Ramos (cell line): ENCODE measurements at regions not wholly inside any gene's neighbourhood (a gene's known extent, or its start where the extent isn't known, plus 50 kb on each side); places are given as distances from the start of the nearest gene placed in this dataset.

Experiments
- in situ Hi-C: fragments of 300-500 bp; cut with MboI; formaldehyde crosslinking; loops from one replicate; pipeline ENCODE4 v1.14.3; 2022; ENCODE audit warnings: low sequenced_read_pairs; ENCODE audit not compliant: unreplicated experiment

GRCh38 chr5:74184649-74185048 is 455.9 kb downstream of the ENC1 start:
- in situ Hi-C loops = no loop called here

- in situ Hi-C loops = no loop called here
Measured at GRCh38 chr5:74183041-74183440, 457.5 kb downstream of the ENC1 start.

GRCh38 chr5:74182603-74183002 is 457.9 kb downstream of the ENC1 start:
- in situ Hi-C loops = no loop called here

GRCh38 chr5:74179701-74180100 is 460.8 kb downstream of the ENC1 start:
- in situ Hi-C loops = no loop called here

DNA sequence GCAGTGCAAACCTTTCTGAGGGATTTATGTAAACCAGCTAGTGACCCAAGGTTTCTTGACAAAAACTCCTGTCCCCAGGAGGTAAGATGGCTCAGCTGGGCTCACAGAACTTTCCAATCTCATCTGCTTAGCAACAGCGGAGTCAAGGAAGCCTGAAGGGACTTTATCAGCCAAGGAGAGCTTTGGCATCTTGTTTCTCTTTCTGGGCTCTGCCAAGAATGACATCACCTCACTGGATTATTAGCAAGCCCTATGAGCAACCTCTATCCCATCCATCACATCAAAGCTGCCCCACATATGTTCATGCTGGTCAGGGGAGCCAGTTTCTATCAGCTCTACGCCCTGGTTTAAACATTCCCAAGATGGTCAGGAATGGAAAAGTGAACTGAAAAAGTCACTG is 461.3 kb downstream of the ENC1 start:
- in situ Hi-C loops = no loop called here

- in situ Hi-C loops = no loop called here
Measured at GRCh38 chr5:74177961-74178360, 462.6 kb downstream of the ENC1 start.

DNA sequence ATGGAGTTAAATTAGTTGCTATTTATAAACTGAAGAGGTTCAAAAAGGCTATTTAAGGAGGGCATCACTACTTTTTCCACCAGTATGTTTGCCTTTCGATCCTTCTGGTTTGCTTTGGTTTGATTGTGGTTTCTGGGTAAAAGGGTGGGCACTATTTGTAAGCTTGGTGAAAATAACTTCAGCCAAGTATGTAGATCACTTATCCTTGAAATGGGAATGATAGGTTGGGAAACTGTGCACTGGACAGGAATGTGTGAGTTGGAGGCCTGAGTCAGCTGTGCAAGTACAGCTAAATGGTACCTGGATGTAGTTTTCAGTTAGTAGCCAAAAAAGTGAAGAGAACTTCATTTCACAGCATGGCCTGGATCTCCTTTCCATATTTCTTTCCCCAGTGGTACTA is 466.2 kb downstream of the ENC1 start:
- in situ Hi-C loops = no loop called here

DNA sequence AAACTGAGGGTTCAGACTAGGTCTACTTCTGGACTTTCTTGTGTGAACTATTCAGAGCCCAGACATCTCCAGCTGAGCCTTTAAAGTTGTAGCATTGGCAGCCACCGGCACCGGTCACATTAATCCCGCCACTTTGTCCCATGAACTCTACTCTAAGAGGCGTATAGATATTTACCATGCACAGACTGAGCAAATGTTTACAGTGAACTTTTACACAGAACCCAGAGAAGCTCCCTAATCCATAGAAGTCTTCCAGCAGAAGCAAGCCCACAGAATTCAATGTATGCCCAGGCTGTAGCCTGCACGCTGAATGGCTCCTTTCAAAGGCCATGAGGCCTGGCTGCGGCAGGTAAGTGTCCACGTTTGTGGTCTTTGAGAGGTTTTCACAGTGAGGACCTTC is 466.9 kb downstream of the ENC1 start:
- in situ Hi-C loops = no loop called here

GRCh38 chr5:74173241-74173640 is 467.3 kb downstream of the ENC1 start:
- in situ Hi-C loops = no loop called here

- in situ Hi-C loops = no loop called here
Measured at GRCh38 chr5:74169701-74170100, 470.8 kb downstream of the ENC1 start.

DNA sequence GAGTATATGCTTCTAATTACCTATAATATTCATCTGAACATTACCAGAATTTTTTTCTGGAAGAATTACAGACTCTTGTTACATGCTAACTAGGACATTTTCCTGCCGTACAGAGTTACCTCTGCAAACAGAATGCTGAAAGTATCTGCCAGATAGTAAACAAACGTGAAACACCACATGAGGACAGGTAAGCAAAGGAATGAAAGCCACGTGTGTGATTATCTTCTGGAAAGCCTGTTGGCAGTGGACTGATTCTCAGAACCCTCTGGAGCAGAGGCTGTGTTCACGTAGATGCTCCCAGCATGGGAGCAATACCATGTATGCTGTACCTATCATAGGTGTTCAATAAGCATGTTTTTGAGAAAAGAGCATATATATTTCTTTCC is 472.6 kb downstream of the ENC1 start:
- in situ Hi-C loops = no loop called here

- in situ Hi-C loops = no loop called here
Measured at GRCh38 chr5:74167206-74167929, 473.2 kb downstream of the ENC1 start.

DNA sequence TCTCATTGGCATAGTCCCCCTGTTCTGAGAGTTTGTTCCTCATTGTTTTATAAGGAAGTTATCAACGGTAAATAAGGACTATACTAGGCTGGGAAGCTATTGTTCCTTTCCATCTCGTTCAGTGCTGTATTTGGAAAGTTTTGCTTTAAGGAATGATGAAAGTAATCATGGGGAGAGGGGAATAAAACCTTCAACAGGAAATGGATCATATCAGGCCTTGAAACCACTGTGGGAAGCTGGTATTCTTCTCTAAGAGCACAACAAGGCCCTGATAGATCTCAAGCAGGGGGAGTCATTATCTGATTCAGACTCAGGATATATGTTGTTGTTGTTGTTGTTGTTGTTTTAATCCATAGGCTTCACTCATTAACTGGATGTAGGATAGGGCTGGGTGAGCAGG is 474.5 kb downstream of the ENC1 start:
- in situ Hi-C loops = no loop called here

DNA sequence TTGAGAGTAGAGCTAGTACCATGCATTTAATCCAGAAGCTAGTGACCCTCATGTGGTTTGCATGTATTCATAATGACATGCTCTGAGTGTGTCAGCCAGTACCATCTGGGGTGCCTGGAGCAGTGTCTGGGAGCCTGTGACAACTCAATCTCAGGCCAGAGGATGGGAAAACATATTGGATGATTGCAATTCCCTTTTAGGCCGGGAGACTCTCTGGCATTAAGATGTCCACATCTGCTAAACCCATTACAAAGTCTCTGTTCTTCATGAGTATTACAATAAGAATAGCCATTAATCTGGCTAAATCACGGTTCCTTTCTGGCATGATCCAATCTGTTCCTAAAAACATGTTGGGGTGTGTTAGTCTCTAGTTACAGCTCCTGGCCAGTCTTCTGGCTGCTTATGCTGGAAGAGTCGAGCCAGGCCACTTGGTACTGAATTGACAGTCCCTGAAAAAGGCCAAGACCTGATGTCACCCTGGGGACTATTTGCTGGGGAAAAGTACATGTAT is 475.7 kb downstream of the ENC1 start:
- in situ Hi-C loops = no loop called here

- in situ Hi-C loops = no loop called here
Measured at GRCh38 chr5:74162524-74162923, 478.0 kb downstream of the ENC1 start.

DNA sequence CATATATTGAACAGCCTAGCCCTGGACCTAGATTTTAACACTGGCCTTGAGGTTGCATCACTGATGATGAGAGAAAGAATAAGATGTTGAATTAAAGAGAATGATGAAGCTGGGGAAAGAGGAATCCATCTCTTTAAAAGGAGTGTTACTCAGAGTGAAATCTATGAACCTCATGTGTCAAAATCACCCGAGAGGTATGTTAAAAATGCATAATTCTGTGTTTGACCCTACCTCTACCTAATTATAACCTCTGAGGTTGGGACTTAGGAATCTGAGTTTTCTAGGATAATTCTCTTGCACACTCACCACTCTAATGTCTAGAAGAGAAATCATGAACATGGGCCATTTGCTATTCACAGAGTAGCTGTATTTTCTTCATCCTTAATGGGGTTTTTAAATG is 479.4 kb downstream of the ENC1 start:
- in situ Hi-C loops = no loop called here

DNA sequence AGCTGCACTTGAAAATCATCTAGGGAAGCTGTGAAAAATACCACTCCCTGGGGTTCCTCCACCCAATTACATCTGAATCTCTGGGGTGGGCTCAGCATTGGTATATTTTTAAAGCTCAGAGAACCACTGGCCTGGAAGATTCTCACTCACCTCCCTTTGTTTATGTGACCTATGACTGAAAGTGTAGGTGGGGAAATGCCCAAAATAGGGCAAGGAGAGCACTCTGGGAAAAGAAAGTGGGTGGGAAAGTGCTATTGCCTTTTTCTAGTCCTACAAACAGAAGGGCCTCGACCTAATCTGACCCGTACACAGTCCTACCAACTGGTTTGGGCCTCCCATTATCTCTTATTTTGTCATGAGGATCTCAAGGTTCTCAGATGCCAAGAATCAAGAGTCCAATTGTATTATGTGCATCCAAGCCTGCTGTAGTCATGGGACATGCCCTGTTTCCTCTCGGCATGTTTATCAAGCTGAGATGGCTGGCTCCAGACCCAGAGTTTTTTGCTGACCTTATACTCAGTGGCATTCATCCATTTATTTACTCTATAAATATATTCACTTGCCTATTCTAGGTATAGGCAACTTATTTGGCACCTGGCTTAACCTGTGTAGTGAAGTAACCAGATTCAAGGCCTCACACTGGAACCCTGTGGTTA is 483.7 kb downstream of the ENC1 start:
- in situ Hi-C loops = no loop called here

- in situ Hi-C loops = no loop called here
Measured at GRCh38 chr5:74155501-74155900, 485.0 kb downstream of the ENC1 start.

- in situ Hi-C loops = no loop called here
Measured at GRCh38 chr5:74154526-74154925, 486.0 kb downstream of the ENC1 start.

- in situ Hi-C loops = no loop called here
Measured at GRCh38 chr5:74153255-74153790, 487.2 kb downstream of the ENC1 start.

- in situ Hi-C loops = no loop called here
Measured at GRCh38 chr5:74152625-74153254, 487.8 kb downstream of the ENC1 start.
